Mucosa of gallbladder (tissue), 1 donor: ENCODE measurements at regions not wholly inside any gene's neighbourhood (a gene's known extent, or its start where the extent isn't known, plus 50 kb on each side); places are given as distances from the start of the nearest gene placed in this dataset.

Experiments
- DNase-seq: peaks from one replicate; pipeline ENCODE4 v3.0.0-alpha.2; 2020; ENCODE audit warnings: low spot score
- donor health status: DM: no; HTN: no; CAD: no.

GRCh38 chr7:36006636-36007229, 146.3 kb upstream of the EEPD1 start:
- no peak for DNase-seq

GRCh38 chr7:36010656-36011587, 142.1 kb upstream of the EEPD1 start:
- DNase-seq: no peak

- DNase-seq: no peak
Observed at GRCh38 chr7:36011588-36011965, 141.5 kb upstream of the EEPD1 start.

- DNase-seq: no peak
Observed at GRCh38 chr7:36013246-36014014, 139.6 kb upstream of the EEPD1 start.

GRCh38 chr7:36014961-36015360, 138.1 kb upstream of the EEPD1 start:
- DNase-seq: no peak

- DNase-seq: no peak
Observed at GRCh38 chr7:36015733-36016132, 137.3 kb upstream of the EEPD1 start.

- no peak for DNase-seq
Observed at GRCh38 chr7:36016648-36017047, 136.4 kb upstream of the EEPD1 start.

- DNase-seq: no peak
Observed at GRCh38 chr7:36017111-36017510, 135.9 kb upstream of the EEPD1 start.

GRCh38 chr7:36018816-36019484, 134.1 kb upstream of the EEPD1 start:
- no peak for DNase-seq

GRCh38 chr7:36019538-36019937, 133.5 kb upstream of the EEPD1 start:
- no peak for DNase-seq

GRCh38 chr7:36019980-36020379, 133.1 kb upstream of the EEPD1 start:
- no peak for DNase-seq

- no peak for DNase-seq
Observed at GRCh38 chr7:36021367-36021766, 131.7 kb upstream of the EEPD1 start.

- no peak for DNase-seq
Observed at GRCh38 chr7:36021917-36022550, 131.0 kb upstream of the EEPD1 start.

- DNase-seq: no peak
Observed at GRCh38 chr7:36023033-36023560, 130.0 kb upstream of the EEPD1 start.

GRCh38 chr7:36025190-36025589, 127.9 kb upstream of the EEPD1 start:
- DNase-seq: no peak

- DNase-seq: no peak
Observed at GRCh38 chr7:36029311-36029710, 123.7 kb upstream of the EEPD1 start.

GRCh38 chr7:36029853-36030515, 123.1 kb upstream of the EEPD1 start:
- no peak for DNase-seq

GRCh38 chr7:36032361-36032818, 120.7 kb upstream of the EEPD1 start:
- DNase-seq: no peak

- no peak for DNase-seq
Observed at GRCh38 chr7:36034020-36034419, 119.0 kb upstream of the EEPD1 start.

GRCh38 chr7:36035186-36035585, 117.9 kb upstream of the EEPD1 start:
- no peak for DNase-seq

GRCh38 chr7:36036590-36036989, 116.5 kb upstream of the EEPD1 start:
- peak; percentile 37 for DNase-seq
